ENCODE measurements at regions not wholly inside any gene's neighbourhood (a gene's known extent, or its start where the extent isn't known, plus 50 kb on each side); places are given as distances from the start of the nearest gene placed in this dataset.

DNA sequence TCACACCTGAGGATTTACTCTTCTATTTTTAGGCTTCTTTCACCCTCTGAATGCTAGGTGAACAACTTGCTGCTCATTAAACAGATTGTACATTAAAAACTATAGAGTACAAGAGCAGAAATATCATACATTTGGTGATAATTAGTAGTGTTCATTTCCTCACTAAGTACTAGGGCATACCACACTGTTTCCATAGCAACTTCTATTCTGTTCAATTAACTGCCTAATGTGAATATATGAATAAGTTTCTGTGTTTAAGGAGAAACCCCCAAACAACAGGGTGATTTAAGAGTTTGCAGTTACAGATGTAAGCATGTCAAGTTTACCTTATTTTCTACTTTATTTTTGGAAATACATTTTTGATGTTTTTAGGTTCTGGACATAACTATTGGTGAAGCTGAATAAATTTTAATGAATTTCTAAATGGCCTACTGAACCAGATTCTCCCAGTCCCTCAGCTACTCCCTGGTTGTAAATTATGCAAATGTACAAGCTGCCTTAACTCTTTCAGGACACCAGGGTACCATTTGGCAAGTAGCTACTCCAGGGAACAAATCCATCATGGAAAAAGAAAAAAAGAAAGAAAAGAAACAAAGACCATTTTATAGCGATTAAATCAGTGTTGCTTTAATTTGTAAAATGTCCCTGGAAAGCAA lies 199.8 kb upstream of the NAV3 start:
- no peak for DNase-seq (ENCODE audit: low read depth)

- no peak for DNase-seq (ENCODE audit: low read depth)
Measured at GRCh38 chr12:77630344-77630743, 200.3 kb upstream of the NAV3 start.

GRCh38 chr12:77629141-77629540 lies 201.6 kb upstream of the NAV3 start:
- DNase-seq (ENCODE audit: low read depth): no peak

- DNase-seq (ENCODE audit: low read depth): peak; percentile 86
Measured at GRCh38 chr12:77625441-77625840, 205.3 kb upstream of the NAV3 start.

DNA sequence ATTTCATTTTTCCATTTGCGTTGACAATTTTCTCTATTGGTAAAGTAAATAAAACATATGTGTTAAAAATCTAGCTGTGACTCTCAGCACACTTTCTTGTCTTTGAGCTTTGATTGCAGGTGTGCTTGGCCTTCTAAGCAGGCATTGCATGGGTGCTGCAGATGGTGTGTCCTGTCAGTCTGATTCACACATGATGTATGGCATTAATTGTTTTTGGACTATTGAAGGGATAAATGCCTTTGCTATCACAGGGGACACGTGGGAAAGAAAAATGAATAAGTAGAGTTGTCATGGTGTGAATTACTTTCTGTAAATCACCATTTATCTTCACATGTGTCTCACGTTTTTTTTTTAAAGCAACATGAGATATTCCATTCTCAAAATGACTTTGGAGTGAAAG lies 211.3 kb upstream of the NAV3 start:
- DNase-seq (ENCODE audit: low read depth): no peak

DNA sequence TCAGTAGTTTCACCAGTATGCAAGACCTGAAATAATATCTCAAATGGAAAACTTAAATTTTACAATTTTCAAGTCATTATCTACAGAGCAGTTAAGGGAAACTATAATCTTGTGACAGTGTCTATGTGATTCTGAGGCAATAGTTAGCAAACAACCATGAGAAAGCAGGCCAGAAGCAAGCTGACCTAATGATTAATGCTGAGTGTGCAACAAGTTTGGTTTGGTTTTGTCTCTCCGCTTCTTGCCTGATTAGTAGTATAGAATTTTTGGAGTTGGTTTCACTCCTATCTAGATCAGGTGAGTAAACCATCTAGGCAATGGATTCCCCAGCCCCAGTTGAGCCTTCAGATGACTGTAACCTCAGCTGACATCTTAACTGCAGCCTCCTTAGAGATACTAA lies 212.9 kb upstream of the NAV3 start:
- DNase-seq (ENCODE audit: low read depth): no peak

- DNase-seq (ENCODE audit: low read depth): no peak
Measured at GRCh38 chr12:77615332-77615731, 215.4 kb upstream of the NAV3 start.

GRCh38 chr12:77613411-77613810 lies 217.3 kb upstream of the NAV3 start:
- no peak for DNase-seq (ENCODE audit: low read depth)

GRCh38 chr12:77610446-77610845 lies 220.2 kb upstream of the NAV3 start:
- no peak for DNase-seq (ENCODE audit: low read depth)

DNA sequence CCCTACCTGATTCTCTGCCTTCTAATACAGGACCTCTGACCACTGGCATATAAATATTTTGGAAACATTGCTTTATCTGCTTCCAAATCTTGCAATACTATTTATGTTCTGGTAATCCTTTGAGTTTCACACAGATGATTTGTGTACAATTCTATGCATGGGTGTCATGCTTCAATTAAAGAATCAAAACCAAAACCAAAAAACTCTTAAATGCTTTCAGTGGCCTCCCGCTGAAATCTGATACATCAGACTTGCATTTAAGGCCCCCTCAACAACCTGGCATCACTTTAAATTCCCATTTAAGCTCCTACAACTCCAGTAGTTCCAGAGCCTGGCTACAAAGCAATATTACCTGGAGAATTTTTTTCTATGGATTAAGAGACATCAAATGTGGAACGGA lies 221.7 kb upstream of the NAV3 start:
- no peak for DNase-seq (ENCODE audit: low read depth)

DNA sequence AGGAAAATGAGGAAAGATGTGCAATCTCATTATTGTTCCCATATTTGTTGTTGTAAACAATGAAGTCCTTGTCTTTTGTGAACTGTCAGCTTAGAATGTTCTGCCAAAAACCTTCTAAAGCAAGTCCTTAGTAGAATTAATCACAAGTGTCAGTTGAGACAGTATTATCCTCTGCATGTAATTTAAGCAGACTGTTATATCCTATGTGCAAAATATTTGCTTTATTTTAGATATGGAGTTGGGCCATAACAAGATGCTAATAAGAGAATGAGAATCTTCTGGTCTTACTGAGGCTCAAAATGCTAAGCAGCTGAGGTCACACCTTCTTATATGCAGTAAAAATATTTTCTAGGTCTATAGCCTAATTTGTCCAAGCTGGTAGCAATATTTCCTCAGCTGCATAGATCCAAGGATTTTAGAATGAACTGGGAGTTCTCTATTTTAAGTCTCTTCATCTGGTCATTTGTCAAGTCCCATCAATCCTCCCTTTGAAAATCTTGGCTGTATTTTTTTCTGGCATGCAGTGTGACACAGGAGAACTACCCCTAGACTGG lies 222.3 kb upstream of the NAV3 start:
- no peak for DNase-seq (ENCODE audit: low read depth)

GRCh38 chr12:77606348-77606747 lies 224.3 kb upstream of the NAV3 start:
- DNase-seq (ENCODE audit: low read depth): no peak

DNA sequence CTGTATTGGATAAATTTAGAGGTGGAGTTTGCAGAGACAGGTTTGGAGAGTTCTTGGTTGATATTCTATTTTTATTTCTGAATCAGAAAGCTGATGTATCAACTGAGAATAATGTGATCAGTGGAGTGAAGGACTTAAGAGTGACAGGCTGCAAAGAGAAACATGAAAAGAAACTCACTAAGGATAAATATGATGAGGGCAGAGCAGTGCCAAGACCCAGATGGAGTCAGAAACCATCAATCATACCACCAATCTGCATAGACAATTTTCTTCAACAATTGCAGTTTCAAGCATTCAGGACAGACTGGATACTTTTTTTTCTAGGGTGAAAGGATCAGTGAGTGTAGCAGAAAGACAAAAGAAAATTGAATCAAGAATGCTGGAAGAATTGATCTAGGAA lies 226.7 kb upstream of the NAV3 start:
- DNase-seq (ENCODE audit: low read depth): no peak

DNA sequence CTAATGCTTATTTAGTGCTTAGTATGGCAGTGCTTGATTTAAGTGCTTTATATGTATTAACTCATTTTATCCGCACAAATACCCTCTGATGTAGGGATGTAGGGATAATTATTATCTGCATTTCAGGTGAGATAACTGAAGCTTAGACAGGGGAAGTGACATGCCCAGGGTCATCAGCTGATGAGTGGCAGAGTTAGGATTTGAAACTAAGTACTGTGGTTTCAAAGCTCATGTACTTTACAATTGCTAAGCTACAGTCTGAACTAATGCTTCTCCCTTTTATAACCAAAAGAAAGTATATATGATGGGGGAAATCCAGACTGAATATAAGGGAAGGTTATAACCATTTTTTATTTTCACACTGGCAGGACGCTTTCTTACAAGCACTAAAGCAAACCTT lies 229.6 kb upstream of the NAV3 start:
- no peak for DNase-seq (ENCODE audit: low read depth)

DNA sequence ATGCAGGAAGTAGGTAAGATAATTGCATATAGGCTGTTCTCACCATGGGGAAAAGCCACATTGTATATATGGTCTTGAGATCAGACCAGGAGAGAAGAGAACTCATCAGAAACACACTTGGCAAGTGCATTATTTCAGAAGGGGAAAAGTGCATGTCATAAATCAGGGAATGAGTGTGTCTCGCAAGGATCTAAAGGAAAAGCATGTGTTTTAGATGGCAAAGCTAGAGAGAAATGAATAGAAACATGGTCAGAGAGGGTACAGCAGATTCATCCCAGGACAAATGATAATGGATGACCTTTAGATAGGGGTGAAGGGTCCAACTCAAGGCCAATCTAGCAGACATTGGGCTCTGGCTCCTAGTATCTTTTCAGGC lies 230.2 kb upstream of the NAV3 start:
- no peak for DNase-seq (ENCODE audit: low read depth)

DNA sequence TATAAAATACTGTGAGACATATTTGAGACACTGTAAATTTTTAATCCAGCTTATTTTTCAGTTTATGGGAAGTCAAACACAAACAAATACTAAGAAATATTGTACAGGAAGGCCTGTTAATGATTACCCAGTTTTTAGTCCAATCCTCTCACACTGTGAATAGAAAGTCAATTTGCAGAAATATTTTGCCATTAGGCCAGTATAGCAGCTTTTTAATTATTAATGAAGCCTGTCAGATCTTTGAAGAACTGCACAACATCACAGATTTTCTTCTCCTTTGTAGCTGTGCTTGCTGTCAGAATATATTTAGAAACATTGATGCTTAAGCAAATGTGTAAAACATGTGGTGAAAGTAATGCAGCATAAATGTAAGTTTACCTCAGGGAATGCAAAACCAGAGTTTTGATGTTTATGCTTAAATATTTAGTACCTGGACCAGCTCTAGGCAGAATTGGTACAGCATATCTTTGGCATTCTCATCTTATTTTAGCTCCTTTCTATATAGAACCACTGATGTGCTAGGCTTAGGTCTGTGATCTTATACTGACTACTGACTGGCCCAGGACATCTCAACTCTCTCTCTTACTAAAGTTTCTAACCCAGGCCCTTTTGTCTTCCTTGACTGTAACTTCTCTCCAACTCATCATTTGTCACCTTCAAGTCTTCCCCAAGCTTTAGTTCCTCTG lies 230.8 kb upstream of the NAV3 start:
- no peak for DNase-seq (ENCODE audit: low read depth)

GRCh38 chr12:77594366-77594765 lies 236.3 kb upstream of the NAV3 start:
- DNase-seq (ENCODE audit: low read depth): no peak

DNA sequence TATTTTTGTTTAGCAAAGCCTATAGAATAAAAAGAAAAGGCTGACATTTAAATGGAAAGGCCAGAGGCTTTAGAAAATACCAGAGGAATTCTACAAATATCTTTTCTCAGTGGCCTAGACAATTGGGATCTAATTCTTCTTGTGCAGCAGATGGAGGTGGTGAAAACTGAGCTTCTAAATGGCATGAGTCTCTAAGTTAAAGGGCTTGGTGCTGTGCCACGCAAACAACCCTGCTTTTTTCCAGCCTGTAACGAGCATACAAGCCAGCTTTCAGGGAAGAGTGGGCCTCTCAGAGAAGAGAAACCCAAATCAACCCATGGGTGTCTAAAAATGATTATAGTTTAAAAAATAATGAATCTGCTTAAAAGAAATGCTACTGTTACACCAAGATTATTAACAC lies 237.9 kb upstream of the NAV3 start:
- DNase-seq (ENCODE audit: low read depth): no peak

DNA sequence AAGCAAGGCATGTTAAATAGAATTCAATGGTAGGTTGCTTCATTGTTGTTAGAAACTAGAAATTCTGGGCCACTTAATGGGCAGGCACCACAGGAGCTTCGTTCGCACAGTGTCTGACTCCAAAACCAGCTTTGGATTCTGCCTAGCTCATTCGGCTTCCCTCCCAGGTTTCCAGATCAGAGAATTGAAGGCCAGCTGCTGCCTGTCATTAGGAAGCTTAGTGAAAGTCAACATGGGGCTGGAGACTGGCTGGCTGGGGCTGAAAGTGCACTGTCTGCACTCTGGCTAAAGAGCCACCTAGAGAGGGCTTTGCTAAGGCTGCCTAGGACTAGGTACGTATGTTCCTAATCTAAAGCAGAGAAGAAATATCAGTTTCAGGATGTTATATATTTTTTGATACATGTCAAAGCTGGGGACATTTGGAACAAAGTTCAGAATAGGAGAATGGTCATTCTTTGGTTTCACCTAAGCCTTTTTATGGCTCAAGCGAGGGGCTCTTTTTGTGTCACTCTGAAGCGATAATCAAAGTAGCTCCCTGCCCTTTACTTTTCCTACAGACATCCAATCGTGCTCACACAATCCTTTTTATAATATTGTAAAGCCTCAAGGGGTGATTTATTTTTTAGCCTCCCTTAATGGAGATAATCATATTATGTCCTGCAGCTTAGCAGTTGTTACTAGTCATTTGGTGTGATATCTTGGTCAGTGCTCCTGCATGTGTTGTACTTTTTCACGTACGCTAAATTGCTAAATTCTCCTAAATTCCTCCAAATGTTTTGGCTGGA lies 238.5 kb upstream of the NAV3 start:
- DNase-seq (ENCODE audit: low read depth): peak; percentile 58

DNA sequence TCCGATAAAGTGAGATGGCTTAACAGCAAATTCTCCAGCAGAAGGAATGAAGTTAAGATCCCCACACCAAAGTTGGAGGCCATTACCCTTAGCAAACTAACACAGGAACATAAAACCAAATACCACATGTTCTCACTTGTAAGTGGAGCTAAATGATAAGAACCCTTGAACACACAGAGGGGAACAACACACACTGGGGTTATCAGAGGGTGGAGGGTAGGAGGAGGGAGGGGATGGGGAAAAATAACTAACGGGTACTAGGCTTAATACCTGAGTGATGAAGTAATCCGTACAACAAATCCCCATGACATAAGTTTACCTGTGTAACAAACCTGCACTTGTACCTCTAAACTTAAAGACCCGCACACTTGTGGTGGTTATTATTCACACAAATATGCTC lies 240.4 kb upstream of the NAV3 start:
- DNase-seq (ENCODE audit: low read depth): no peak

DNA sequence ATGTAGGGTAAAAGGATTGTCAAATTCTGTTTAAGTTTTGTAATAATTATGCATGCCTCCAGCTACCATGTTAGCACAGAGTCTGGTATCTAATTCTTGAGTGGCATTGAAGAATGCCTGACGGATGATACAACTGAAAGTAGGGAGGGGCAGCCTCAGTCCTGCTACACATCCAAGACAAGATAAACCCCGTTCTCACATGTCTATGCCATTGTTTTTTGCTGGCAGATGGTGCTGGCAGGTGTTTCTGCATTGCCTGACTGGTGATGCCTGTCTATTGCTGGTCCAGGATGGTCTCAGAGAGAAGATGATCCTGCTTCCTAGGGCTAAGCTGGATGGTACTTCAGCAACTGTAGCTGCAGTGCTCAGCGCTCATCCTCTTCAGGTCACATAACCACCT lies 245.8 kb upstream of the NAV3 start:
- DNase-seq (ENCODE audit: low read depth): peak; percentile 30

- DNase-seq (ENCODE audit: low read depth): peak; percentile 96
Measured at GRCh38 chr12:77578466-77579220, 252.1 kb upstream of the NAV3 start.
